GM23338 (cell line): ENCODE measurements at regions not wholly inside any gene's neighbourhood (a gene's known extent, or its start where the extent isn't known, plus 50 kb on each side); places are given as distances from the start of the nearest gene placed in this dataset.

Experiments used
- CREB1 ChIP-seq: fragments of 250-450 bp; sonication (Bioruptor Pico); IDR thresholded peaks from 2 replicates; pipeline ENCODE4 v1.5.0; 2020; ENCODE audit warnings: low read depth, mild to moderate bottlenecking, moderate library complexity
- EZH2 ChIP-seq: fragments of 200-600 bp; sonication (generic); IDR thresholded peaks from one replicate; pipeline ENCODE4 v1.8.0; 2017; ENCODE audit warnings: antibody characterized with exemption, mild to moderate bottlenecking, low read depth; ENCODE audit not compliant: unreplicated experiment
- EZH2phosphoT487 ChIP-seq: fragments of 200-600 bp; sonication (generic); IDR thresholded peaks from one replicate; pipeline ENCODE4 v1.8.1; 2018; ENCODE audit warnings: antibody characterized with exemption; ENCODE audit not compliant: unreplicated experiment
- JUNB ChIP-seq: IDR thresholded peaks from one replicate; pipeline ENCODE4 v1.6.1; 2016; ENCODE audit warnings: antibody characterized with exemption; ENCODE audit not compliant: unreplicated experiment
- POLR2AphosphoS5 ChIP-seq: IDR thresholded peaks from 2 replicates; pipeline ENCODE4 v1.6.1; 2016; ENCODE audit warnings: antibody characterized with exemption, low read depth
- STAT1 ChIP-seq: IDR thresholded peaks from one replicate; pipeline ENCODE4 v1.6.1; 2016; ENCODE audit warnings: antibody characterized with exemption; ENCODE audit not compliant: unreplicated experiment
- ZNF114 ChIP-seq: fragments of 250-450 bp; sonication (Bioruptor Pico); IDR thresholded peaks from 2 replicates; pipeline ENCODE4 v1.5.0; 2020; ENCODE audit warnings: mild to moderate bottlenecking, moderate library complexity
- ZNF331 ChIP-seq: fragments of 250-450 bp; sonication (Bioruptor Pico); IDR thresholded peaks from 2 replicates; pipeline ENCODE4 v1.5.0; 2020; ENCODE audit warnings: low read depth, mild to moderate bottlenecking, moderate library complexity
- TF ChIP-seq, protein P1 (sequence below), 2 experiments: fragments of 200-600 bp in 1 of 2; sonication (generic) in 1 of 2; conservative IDR thresholded peaks; 2 replicates each; pipeline versions ENCODE4 v1.5.1 to v1.6.1; 2016 to 2017; ENCODE audit warnings: antibody characterized with exemption in 2 of 2, low read depth in 2 of 2, mild to moderate bottlenecking in 2 of 2, moderate library complexity in 1 of 2
- TF ChIP-seq, protein P2 (sequence below): IDR thresholded peaks from 2 replicates; pipeline ENCODE4 v1.6.1; 2016; ENCODE audit warnings: antibody characterized with exemption
- TF ChIP-seq, protein P3 (sequence below): IDR thresholded peaks from one replicate; pipeline ENCODE4 v1.6.1; 2018; ENCODE audit warnings: antibody characterized with exemption; ENCODE audit not compliant: unreplicated experiment
- TF ChIP-seq, protein P4 (sequence below): fragments of 250-450 bp; sonication (Bioruptor Pico); IDR thresholded peaks from 2 replicates; pipeline ENCODE4 v1.5.0; 2020; ENCODE audit warnings: mild to moderate bottlenecking, moderate library complexity

DNA sequence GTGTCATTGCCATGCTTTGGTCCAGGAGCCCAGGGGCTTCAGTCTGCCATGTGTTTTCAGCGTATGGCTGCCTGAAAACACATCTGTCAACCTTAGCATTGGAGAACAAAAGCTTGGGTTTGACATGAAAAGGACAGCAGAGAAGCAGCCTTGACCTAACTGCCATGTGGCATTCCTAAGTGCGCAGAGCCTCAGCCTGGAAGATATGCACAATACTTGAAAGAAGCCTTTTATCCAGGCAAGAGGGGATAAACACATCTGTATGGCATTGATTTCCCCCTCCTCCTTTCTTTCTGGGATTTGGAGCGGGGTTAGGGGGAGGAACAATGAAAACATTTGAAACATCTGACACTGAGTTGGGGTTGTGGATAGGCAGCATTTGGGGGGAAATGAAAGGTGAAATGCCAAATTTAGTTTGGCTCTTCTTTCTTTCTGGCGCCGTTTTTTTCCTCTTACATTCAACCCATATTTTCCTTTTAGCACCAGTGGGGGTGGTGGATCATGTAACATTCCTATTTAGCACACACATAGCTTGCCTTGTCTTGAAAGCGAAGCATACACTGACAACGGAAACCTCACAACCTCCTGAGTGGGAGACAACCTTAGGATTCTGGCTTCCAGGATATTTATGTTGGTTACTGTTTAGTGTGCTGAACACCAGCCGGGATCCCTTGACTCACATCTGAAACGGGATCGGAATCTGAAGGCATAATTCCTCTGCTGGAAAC lies 177.0 kb downstream of the C12orf75 start:
- TF ChIP-seq ZNF114 (CRISPR knock-in tag) (no peak), STAT1 (no peak), EZH2 (no peak), EZH2phosphoT487 (no peak), POLR2AphosphoS5 (no peak), CREB1 (CRISPR knock-in tag) (no peak), ZNF331 (CRISPR knock-in tag) (no peak), JUNB (no peak)
- TF ChIP-seq, protein P1, sequence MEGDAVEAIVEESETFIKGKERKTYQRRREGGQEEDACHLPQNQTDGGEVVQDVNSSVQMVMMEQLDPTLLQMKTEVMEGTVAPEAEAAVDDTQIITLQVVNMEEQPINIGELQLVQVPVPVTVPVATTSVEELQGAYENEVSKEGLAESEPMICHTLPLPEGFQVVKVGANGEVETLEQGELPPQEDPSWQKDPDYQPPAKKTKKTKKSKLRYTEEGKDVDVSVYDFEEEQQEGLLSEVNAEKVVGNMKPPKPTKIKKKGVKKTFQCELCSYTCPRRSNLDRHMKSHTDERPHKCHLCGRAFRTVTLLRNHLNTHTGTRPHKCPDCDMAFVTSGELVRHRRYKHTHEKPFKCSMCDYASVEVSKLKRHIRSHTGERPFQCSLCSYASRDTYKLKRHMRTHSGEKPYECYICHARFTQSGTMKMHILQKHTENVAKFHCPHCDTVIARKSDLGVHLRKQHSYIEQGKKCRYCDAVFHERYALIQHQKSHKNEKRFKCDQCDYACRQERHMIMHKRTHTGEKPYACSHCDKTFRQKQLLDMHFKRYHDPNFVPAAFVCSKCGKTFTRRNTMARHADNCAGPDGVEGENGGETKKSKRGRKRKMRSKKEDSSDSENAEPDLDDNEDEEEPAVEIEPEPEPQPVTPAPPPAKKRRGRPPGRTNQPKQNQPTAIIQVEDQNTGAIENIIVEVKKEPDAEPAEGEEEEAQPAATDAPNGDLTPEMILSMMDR (conservative IDR thresholded peaks at IDR 0.05; ENCODE audit: low read depth in 2 of 2): no peak
- TF ChIP-seq, protein P2, sequence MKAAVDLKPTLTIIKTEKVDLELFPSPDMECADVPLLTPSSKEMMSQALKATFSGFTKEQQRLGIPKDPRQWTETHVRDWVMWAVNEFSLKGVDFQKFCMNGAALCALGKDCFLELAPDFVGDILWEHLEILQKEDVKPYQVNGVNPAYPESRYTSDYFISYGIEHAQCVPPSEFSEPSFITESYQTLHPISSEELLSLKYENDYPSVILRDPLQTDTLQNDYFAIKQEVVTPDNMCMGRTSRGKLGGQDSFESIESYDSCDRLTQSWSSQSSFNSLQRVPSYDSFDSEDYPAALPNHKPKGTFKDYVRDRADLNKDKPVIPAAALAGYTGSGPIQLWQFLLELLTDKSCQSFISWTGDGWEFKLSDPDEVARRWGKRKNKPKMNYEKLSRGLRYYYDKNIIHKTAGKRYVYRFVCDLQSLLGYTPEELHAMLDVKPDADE: no peak
- TF ChIP-seq, protein P3, sequence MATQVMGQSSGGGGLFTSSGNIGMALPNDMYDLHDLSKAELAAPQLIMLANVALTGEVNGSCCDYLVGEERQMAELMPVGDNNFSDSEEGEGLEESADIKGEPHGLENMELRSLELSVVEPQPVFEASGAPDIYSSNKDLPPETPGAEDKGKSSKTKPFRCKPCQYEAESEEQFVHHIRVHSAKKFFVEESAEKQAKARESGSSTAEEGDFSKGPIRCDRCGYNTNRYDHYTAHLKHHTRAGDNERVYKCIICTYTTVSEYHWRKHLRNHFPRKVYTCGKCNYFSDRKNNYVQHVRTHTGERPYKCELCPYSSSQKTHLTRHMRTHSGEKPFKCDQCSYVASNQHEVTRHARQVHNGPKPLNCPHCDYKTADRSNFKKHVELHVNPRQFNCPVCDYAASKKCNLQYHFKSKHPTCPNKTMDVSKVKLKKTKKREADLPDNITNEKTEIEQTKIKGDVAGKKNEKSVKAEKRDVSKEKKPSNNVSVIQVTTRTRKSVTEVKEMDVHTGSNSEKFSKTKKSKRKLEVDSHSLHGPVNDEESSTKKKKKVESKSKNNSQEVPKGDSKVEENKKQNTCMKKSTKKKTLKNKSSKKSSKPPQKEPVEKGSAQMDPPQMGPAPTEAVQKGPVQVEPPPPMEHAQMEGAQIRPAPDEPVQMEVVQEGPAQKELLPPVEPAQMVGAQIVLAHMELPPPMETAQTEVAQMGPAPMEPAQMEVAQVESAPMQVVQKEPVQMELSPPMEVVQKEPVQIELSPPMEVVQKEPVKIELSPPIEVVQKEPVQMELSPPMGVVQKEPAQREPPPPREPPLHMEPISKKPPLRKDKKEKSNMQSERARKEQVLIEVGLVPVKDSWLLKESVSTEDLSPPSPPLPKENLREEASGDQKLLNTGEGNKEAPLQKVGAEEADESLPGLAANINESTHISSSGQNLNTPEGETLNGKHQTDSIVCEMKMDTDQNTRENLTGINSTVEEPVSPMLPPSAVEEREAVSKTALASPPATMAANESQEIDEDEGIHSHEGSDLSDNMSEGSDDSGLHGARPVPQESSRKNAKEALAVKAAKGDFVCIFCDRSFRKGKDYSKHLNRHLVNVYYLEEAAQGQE: no peak
- TF ChIP-seq, protein P4, sequence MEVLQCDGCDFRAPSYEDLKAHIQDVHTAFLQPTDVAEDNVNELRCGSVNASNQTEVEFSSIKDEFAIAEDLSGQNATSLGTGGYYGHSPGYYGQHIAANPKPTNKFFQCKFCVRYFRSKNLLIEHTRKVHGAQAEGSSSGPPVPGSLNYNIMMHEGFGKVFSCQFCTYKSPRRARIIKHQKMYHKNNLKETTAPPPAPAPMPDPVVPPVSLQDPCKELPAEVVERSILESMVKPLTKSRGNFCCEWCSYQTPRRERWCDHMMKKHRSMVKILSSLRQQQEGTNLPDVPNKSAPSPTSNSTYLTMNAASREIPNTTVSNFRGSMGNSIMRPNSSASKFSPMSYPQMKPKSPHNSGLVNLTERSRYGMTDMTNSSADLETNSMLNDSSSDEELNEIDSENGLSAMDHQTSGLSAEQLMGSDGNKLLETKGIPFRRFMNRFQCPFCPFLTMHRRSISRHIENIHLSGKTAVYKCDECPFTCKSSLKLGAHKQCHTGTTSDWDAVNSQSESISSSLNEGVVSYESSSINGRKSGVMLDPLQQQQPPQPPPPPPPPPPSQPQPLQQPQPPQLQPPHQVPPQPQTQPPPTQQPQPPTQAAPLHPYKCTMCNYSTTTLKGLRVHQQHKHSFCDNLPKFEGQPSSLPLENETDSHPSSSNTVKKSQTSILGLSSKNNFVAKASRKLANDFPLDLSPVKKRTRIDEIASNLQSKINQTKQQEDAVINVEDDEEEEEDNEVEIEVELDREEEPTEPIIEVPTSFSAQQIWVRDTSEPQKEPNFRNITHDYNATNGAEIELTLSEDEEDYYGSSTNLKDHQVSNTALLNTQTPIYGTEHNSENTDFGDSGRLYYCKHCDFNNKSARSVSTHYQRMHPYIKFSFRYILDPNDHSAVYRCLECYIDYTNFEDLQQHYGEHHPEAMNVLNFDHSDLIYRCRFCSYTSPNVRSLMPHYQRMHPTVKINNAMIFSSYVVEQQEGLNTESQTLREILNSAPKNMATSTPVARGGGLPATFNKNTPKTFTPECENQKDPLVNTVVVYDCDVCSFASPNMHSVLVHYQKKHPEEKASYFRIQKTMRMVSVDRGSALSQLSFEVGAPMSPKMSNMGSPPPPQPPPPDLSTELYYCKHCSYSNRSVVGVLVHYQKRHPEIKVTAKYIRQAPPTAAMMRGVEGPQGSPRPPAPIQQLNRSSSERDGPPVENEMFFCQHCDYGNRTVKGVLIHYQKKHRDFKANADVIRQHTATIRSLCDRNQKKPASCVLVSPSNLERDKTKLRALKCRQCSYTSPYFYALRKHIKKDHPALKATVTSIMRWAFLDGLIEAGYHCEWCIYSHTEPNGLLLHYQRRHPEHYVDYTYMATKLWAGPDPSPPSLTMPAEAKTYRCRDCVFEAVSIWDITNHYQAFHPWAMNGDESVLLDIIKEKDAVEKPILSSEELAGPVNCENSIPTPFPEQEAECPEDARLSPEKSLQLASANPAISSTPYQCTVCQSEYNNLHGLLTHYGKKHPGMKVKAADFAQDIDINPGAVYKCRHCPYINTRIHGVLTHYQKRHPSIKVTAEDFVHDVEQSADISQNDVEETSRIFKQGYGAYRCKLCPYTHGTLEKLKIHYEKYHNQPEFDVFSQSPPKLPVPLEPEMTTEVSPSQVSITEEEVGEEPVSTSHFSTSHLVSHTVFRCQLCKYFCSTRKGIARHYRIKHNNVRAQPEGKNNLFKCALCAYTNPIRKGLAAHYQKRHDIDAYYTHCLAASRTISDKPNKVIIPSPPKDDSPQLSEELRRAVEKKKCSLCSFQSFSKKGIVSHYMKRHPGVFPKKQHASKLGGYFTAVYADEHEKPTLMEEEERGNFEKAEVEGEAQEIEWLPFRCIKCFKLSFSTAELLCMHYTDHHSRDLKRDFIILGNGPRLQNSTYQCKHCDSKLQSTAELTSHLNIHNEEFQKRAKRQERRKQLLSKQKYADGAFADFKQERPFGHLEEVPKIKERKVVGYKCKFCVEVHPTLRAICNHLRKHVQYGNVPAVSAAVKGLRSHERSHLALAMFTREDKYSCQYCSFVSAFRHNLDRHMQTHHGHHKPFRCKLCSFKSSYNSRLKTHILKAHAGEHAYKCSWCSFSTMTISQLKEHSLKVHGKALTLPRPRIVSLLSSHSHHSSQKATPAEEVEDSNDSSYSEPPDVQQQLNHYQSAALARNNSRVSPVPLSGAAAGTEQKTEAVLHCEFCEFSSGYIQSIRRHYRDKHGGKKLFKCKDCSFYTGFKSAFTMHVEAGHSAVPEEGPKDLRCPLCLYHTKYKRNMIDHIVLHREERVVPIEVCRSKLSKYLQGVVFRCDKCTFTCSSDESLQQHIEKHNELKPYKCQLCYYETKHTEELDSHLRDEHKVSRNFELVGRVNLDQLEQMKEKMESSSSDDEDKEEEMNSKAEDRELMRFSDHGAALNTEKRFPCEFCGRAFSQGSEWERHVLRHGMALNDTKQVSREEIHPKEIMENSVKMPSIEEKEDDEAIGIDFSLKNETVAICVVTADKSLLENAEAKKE (CRISPR knock-in tag): no peak
